GM12878 (cell line): ENCODE measurements at regions not wholly inside any gene's neighbourhood (a gene's known extent, or its start where the extent isn't known, plus 50 kb on each side); places are given as distances from the start of the nearest gene placed in this dataset.

Experiments
- ATAC-seq: fragments of 200-7000 bp; cut with Tn5 transposase; 3 replicates; pipeline ENCODE4 v1.9.1; 2020; ENCODE audit warnings: mild to moderate bottlenecking, moderate library complexity
- BruUV-seq: library from RNA; stranded (reverse); fragments of 400-500 nt; replicated peaks from 2 replicates; lab custom pipeline; 2021; lab: Mats Ljungman, UMichigan
- CTCF ChIA-PET: fragments of 300-600 bp; sonication (Branson Sonifier 250); formaldehyde crosslinking; extraction: SDS; loops from one replicate; lab custom pipeline; 2021; ENCODE audit warnings: inconsistent platforms; lab: Yijun Ruan, JAX
- POLR2A ChIA-PET: fragments of 350-600 bp; formaldehyde crosslinking; extraction: SDS; loops from one replicate; lab custom pipeline; 2021; ENCODE audit warnings: inconsistent platforms; lab: Charles Lee
- RAD21 ChIA-PET: fragments of 300-600 bp; sonication (Branson Sonifier 250); formaldehyde crosslinking; loops from one replicate; lab custom pipeline; 2023; ENCODE audit warnings: antibody characterized with exemption; ENCODE audit not compliant: unreplicated experiment; lab: Charles Lee
- SMC1A ChIA-PET: fragments of 300-600 bp; sonication (Branson Sonifier 250); formaldehyde crosslinking; loops from one replicate; lab custom pipeline; 2023; ENCODE audit not compliant: unreplicated experiment, uncharacterized antibody; lab: Charles Lee
- DNase-seq: peaks from one replicate; pipeline ENCODE4 v3.0.0-alpha.2; 2011; ENCODE audit warnings: low read depth, low spot score
- FAIRE-seq: peaks from 3 replicates; lab custom pipeline; 2011; peaks lifted over from hg19 to GRCh38; lab: Jason Lieb, UNC
- H2AFZ ChIP-seq: 2 replicates; pipeline ENCODE4 v1.6.0; 2011; ENCODE audit warnings: low read depth, low read length, control low read depth; ENCODE audit not compliant: control insufficient read depth
- H3K27ac ChIP-seq: 2 replicates; pipeline ENCODE4 v1.5.1; 2011; ENCODE audit warnings: control low read depth; ENCODE audit not compliant: control insufficient read depth, insufficient read depth
- H3K27me3 ChIP-seq, 2 experiments: replicated peaks in 1 of 2; 2 replicates each; pipeline versions ENCODE4 v1.6.0 to v1.6.1; 2011; ENCODE audit warnings: low read length in 1 of 2; ENCODE audit not compliant: control insufficient read depth in 2 of 2, insufficient read depth in 2 of 2
- H3K36me3 ChIP-seq, 2 experiments: 2 replicates each; pipeline ENCODE4 v1.5.1; 2011; ENCODE audit warnings: low read length in 1 of 2; ENCODE audit not compliant: control insufficient read depth in 2 of 2, insufficient read depth in 2 of 2
- H3K4me1 ChIP-seq: 2 replicates; pipeline ENCODE4 v1.6.1; 2011; ENCODE audit warnings: mild to moderate bottlenecking, low read length, moderate library complexity, mixed read lengths; ENCODE audit not compliant: control insufficient read depth, insufficient read depth
- H3K4me2 ChIP-seq: 2 replicates; pipeline ENCODE4 v1.6.0; 2011; ENCODE audit warnings: control low read depth; ENCODE audit not compliant: control insufficient read depth, insufficient read depth
- H3K4me3 ChIP-seq: fragments of 200-600 bp; sonication (generic); 2 replicates; pipeline ENCODE4 v1.5.1; 2016
- H3K79me2 ChIP-seq: 2 replicates; pipeline ENCODE4 v1.6.0; 2011; ENCODE audit warnings: low read length; ENCODE audit not compliant: control insufficient read depth, insufficient read depth
- H3K9ac ChIP-seq: 2 replicates; pipeline ENCODE4 v1.8.0; 2011; ENCODE audit warnings: low read length, control low read depth, mixed read lengths; ENCODE audit not compliant: control insufficient read depth, insufficient read depth
- H3K9me3 ChIP-seq: replicated peaks from 3 replicates; pipeline ENCODE4 v1.5.1; 2011; ENCODE audit warnings: mild to moderate bottlenecking, low read length; ENCODE audit not compliant: control insufficient read depth, insufficient read depth
- H4K20me1 ChIP-seq: 2 replicates; pipeline ENCODE4 v1.6.0; 2011; ENCODE audit not compliant: control insufficient read depth, insufficient read depth
- CBX3 ChIP-seq: fragments of 200-600 bp; sonication (generic); IDR thresholded peaks from 2 replicates; pipeline ENCODE4 v1.6.1; 2016; ENCODE audit warnings: low read depth, borderline replicate concordance
- CHD2 ChIP-seq: IDR thresholded peaks from 2 replicates; pipeline ENCODE4 v1.6.1; 2011; ENCODE audit warnings: low read depth, low read length, improper control_type of control experiment, borderline replicate concordance
- IKZF2 ChIP-seq, 2 experiments: fragments of 450-650 bp; IDR thresholded peaks; 2 replicates each; pipeline ENCODE4 v1.6.1; 2017; ENCODE audit warnings: mild to moderate bottlenecking in 2 of 2, moderate library complexity in 2 of 2
- NFIC ChIP-seq: IDR thresholded peaks from 2 replicates; pipeline ENCODE4 v1.6.1; 2012; ENCODE audit warnings: low read depth, mild to moderate bottlenecking, inconsistent platforms, low read length, moderate library complexity
- PAX5 ChIP-seq: IDR thresholded peaks from 2 replicates; pipeline ENCODE4 v1.6.1; 2011; ENCODE audit warnings: low read depth, low read length, borderline replicate concordance
- SREBF1 ChIP-seq: IDR thresholded peaks from 2 replicates; pipeline ENCODE4 v1.6.1; 2012; ENCODE audit warnings: mild to moderate bottlenecking, low read length
- ZBED1 ChIP-seq: IDR thresholded peaks from 2 replicates; pipeline ENCODE4 v1.6.1; 2016; ENCODE audit warnings: borderline replicate concordance
- WGBS: methylation state at CpG from one replicate; pipeline ENCODE4 v1.1.6; 2016; ENCODE audit warnings: low lambda C conversion rate; ENCODE audit not compliant: insufficient replicate concordance, insufficient coverage; ENCODE audit errors: missing lambda C conversion rate; 5-methylcytosine and 5-hydroxymethylcytosine counted together
- in situ Hi-C: fragments of 300-500 bp; cut with MboI; formaldehyde crosslinking; loops from 9 replicates; pipeline ENCODE4 v1.14.3; 2018; ENCODE audit warnings: mixed read lengths
- intact Hi-C: fragments of 100-400 bp; cut with micrococcal nuclease; formaldehyde crosslinking; loops from one replicate; pipeline ENCODE4 v1.14.2; 2022; ENCODE audit not compliant: unreplicated experiment
- TF ChIP-seq, protein P1 (sequence below): fragments of 450-650 bp; formaldehyde crosslinking; IDR thresholded peaks from 2 replicates; pipeline ENCODE4 v1.4.0; 2022; ENCODE audit warnings: mild to moderate bottlenecking, moderate library complexity
- TF ChIP-seq, protein P2 (sequence below): fragments of 450-650 bp; IDR thresholded peaks from 2 replicates; pipeline ENCODE4 v1.6.1; 2017; ENCODE audit warnings: mild to moderate bottlenecking, moderate library complexity
- TF ChIP-seq, protein P3 (sequence below): fragments of 450-650 bp; IDR thresholded peaks from 2 replicates; pipeline ENCODE4 v1.6.1; 2017; ENCODE audit warnings: antibody characterized with exemption, mild to moderate bottlenecking, moderate library complexity

DNA sequence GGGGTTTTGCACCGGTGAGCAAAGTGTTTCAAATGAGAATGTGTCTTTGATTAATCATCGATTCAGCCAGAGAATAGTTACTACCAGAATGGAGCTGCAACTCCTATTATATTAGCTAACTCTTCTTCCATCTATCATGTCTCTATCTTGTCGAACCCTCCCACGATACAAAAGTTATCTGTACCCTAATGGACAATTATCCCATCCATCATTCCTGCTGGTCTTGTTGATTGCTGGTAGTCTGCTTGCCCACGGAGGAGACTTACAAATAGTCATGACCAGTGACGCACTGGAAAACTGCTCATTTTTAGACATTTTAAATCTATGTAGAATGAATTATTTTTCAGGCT lies 67.5 kb downstream of the RTL9 start:
- CTCF ChIA-PET: interaction anchor here (0.8 kb wide), 1 partner anchor 25 kb away, joined by 3 read pairs; no protein-coding TSS in a partner anchor
- intact Hi-C loops (no loop called here), in situ Hi-C loops (no loop called here)

More for the DNA sequence above, 67.5 kb downstream of the RTL9 start:
- Histone ChIP-seq H3K27me3 (peaks cover 0 to 4% of the 10 kb centered on the region in 2 experiments; a peak in 1 of 4 replicates), H3K4me2 (no peak overlapping the region), H4K20me1 (0 out of 2 replicates have a peak, but pooled peaks cover 3% of the 10 kb centered on the region), H3K4me3 (no peak overlapping the region), H3K36me3 (no peaks in the 10 kb centered on the region), H3K27ac (no peak overlapping the region), H3K4me1 (no peaks in the 10 kb centered on the region), H2AFZ (no peak overlapping the region), H3K9ac (no peak overlapping the region), H3K79me2 (no peaks in the 10 kb centered on the region), H3K9me3 (no peaks in the 10 kb centered on the region)
- no TSS peak for BruUV-seq
- TF ChIP-seq, protein P1, sequence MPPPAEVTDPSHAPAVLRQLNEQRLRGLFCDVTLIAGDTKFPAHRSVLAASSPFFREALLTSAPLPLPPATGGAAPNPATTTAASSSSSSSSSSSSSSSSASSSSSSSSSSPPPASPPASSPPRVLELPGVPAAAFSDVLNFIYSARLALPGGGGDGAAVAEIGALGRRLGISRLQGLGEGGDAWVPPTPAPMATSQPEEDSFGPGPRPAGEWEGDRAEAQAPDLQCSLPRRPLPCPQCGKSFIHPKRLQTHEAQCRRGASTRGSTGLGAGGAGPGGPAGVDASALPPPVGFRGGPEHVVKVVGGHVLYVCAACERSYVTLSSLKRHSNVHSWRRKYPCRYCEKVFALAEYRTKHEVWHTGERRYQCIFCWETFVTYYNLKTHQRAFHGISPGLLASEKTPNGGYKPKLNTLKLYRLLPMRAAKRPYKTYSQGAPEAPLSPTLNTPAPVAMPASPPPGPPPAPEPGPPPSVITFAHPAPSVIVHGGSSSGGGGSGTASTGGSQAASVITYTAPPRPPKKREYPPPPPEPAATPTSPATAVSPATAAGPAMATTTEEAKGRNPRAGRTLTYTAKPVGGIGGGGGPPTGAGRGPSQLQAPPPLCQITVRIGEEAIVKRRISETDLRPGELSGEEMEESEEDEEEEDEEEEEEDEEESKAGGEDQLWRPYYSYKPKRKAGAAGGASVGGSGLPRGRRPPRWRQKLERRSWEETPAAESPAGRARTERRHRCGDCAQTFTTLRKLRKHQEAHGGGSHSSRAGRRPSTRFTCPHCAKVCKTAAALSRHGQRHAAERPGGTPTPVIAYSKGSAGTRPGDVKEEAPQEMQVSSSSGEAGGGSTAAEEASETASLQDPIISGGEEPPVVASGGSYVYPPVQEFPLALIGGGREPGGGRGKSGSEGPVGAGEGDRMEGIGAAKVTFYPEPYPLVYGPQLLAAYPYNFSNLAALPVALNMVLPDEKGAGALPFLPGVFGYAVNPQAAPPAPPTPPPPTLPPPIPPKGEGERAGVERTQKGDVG (CRISPR knock-in tag): no peak
- no peak for TF ChIP-seq ZBED1
- no peak for TF ChIP-seq NFIC
- TF ChIP-seq SREBF1: no peak
- TF ChIP-seq, protein P2, sequence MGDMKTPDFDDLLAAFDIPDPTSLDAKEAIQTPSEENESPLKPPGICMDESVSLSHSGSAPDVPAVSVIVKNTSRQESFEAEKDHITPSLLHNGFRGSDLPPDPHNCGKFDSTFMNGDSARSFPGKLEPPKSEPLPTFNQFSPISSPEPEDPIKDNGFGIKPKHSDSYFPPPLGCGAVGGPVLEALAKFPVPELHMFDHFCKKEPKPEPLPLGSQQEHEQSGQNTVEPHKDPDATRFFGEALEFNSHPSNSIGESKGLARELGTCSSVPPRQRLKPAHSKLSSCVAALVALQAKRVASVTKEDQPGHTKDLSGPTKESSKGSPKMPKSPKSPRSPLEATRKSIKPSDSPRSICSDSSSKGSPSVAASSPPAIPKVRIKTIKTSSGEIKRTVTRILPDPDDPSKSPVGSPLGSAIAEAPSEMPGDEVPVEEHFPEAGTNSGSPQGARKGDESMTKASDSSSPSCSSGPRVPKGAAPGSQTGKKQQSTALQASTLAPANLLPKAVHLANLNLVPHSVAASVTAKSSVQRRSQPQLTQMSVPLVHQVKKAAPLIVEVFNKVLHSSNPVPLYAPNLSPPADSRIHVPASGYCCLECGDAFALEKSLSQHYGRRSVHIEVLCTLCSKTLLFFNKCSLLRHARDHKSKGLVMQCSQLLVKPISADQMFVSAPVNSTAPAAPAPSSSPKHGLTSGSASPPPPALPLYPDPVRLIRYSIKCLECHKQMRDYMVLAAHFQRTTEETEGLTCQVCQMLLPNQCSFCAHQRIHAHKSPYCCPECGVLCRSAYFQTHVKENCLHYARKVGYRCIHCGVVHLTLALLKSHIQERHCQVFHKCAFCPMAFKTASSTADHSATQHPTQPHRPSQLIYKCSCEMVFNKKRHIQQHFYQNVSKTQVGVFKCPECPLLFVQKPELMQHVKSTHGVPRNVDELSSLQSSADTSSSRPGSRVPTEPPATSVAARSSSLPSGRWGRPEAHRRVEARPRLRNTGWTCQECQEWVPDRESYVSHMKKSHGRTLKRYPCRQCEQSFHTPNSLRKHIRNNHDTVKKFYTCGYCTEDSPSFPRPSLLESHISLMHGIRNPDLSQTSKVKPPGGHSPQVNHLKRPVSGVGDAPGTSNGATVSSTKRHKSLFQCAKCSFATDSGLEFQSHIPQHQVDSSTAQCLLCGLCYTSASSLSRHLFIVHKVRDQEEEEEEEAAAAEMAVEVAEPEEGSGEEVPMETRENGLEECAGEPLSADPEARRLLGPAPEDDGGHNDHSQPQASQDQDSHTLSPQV: no peak
- TF ChIP-seq PAX5: no peak
- no peak for TF ChIP-seq CHD2
- TF ChIP-seq CBX3: no peak
- TF ChIP-seq IKZF2 (IDR thresholded peaks at IDR 0.05): no peak
- TF ChIP-seq, protein P3, sequence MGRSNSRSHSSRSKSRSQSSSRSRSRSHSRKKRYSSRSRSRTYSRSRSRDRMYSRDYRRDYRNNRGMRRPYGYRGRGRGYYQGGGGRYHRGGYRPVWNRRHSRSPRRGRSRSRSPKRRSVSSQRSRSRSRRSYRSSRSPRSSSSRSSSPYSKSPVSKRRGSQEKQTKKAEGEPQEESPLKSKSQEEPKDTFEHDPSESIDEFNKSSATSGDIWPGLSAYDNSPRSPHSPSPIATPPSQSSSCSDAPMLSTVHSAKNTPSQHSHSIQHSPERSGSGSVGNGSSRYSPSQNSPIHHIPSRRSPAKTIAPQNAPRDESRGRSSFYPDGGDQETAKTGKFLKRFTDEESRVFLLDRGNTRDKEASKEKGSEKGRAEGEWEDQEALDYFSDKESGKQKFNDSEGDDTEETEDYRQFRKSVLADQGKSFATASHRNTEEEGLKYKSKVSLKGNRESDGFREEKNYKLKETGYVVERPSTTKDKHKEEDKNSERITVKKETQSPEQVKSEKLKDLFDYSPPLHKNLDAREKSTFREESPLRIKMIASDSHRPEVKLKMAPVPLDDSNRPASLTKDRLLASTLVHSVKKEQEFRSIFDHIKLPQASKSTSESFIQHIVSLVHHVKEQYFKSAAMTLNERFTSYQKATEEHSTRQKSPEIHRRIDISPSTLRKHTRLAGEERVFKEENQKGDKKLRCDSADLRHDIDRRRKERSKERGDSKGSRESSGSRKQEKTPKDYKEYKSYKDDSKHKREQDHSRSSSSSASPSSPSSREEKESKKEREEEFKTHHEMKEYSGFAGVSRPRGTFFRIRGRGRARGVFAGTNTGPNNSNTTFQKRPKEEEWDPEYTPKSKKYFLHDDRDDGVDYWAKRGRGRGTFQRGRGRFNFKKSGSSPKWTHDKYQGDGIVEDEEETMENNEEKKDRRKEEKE: no peak
- no peak for FAIRE-seq
- POLR2A ChIA-PET: no interaction called here
- DNase-seq: no peak
- no peak for ATAC-seq
- RAD21 ChIA-PET: no interaction called here
- SMC1A ChIA-PET: no interaction called here
- WGBS: 41% methylated on average over 6 of the region's 6 CpGs
